Osteocyte (in vitro differentiated cells): ENCODE measurements at regions not wholly inside any gene's neighbourhood (a gene's known extent, or its start where the extent isn't known, plus 50 kb on each side); places are given as distances from the start of the nearest gene placed in this dataset.

Experiments used
- DNase-seq: peaks from one replicate; pipeline ENCODE4 v3.0.0; 2021; ENCODE audit warnings: mixed read lengths; ENCODE audit not compliant: unreplicated experiment; ENCODE audit errors: extremely low spot score
- H3K27ac Mint-ChIP-seq: one replicate; pipeline ENCODE4 v1.8.0; 2021; ENCODE audit warnings: mild to moderate bottlenecking, mixed read lengths; ENCODE audit not compliant: unreplicated experiment
- H3K27me3 Mint-ChIP-seq: one replicate; pipeline ENCODE4 v1.8.0; 2021; ENCODE audit warnings: mixed read lengths; ENCODE audit not compliant: unreplicated experiment
- H3K36me3 Mint-ChIP-seq: one replicate; pipeline ENCODE4 v1.8.0; 2021; ENCODE audit warnings: mixed read lengths; ENCODE audit not compliant: unreplicated experiment
- H3K4me1 Mint-ChIP-seq: one replicate; pipeline ENCODE4 v1.8.0; 2021; ENCODE audit warnings: mixed read lengths; ENCODE audit not compliant: unreplicated experiment
- H3K4me3 Mint-ChIP-seq: one replicate; pipeline ENCODE4 v1.8.0; 2021; ENCODE audit warnings: mild to moderate bottlenecking, moderate library complexity, mixed read lengths; ENCODE audit not compliant: unreplicated experiment
- H3K9me3 Mint-ChIP-seq: one replicate; pipeline ENCODE4 v1.8.0; 2021; ENCODE audit warnings: mixed read lengths; ENCODE audit not compliant: unreplicated experiment
- CTCF ChIP-seq: fragments of 200-600 bp; sonication (generic); IDR thresholded peaks from 2 replicates; pipeline ENCODE4 v1.5.0; 2021; ENCODE audit warnings: antibody characterized with exemption, mild to moderate bottlenecking, moderate library complexity

- Mint-ChIP-seq H3K9me3 (peaks cover 15% of the 10 kb centered on the region), H3K4me3 (no peak overlapping the region), H3K4me1 (peaks cover under 1% of the 10 kb centered on the region), H3K27me3 (peaks cover 12% of the 10 kb centered on the region), H3K27ac (no peak overlapping the region), H3K36me3 (no peaks in the 10 kb centered on the region)
- no peak for DNase-seq
- TF ChIP-seq CTCF = no peak
Measured at GRCh38 chr2:19456705-19457309, 98.4 kb upstream of the OSR1 start.

GRCh38 chr2:19454125-19454524 is 95.7 kb upstream of the OSR1 start:
- no peaks in the 10 kb centered on the region for H3K4me1 Mint-ChIP-seq
- H3K36me3 Mint-ChIP-seq = no peaks in the 10 kb centered on the region
- no peak for TF ChIP-seq CTCF
- H3K27me3 Mint-ChIP-seq = peaks cover 27% of the 10 kb centered on the region
- no peak overlapping the region for H3K27ac Mint-ChIP-seq
- DNase-seq = no peak
- H3K4me3 Mint-ChIP-seq = no peak overlapping the region
- peaks cover 15% of the 10 kb centered on the region for H3K9me3 Mint-ChIP-seq

GRCh38 chr2:19442731-19443130 is 84.3 kb upstream of the OSR1 start:
- H3K4me1 Mint-ChIP-seq = no peaks in the 10 kb centered on the region
- H3K4me3 Mint-ChIP-seq = no peak overlapping the region
- H3K36me3 Mint-ChIP-seq = no peaks in the 10 kb centered on the region
- TF ChIP-seq CTCF = no peak
- H3K9me3 Mint-ChIP-seq = peaks cover 10% of the 10 kb centered on the region
- no peak for DNase-seq
- H3K27ac Mint-ChIP-seq = no peak overlapping the region
- H3K27me3 Mint-ChIP-seq = peaks cover 19% of the 10 kb centered on the region

GRCh38 chr2:19439081-19439480 is 80.7 kb upstream of the OSR1 start:
- Mint-ChIP-seq H3K36me3 (no peaks in the 10 kb centered on the region), H3K4me3 (no peak overlapping the region), H3K9me3 (no peaks in the 10 kb centered on the region), H3K27me3 (peaks cover 24% of the 10 kb centered on the region), H3K4me1 (no peaks in the 10 kb centered on the region), H3K27ac (no peak overlapping the region)
- DNase-seq = no peak
- no peak for TF ChIP-seq CTCF

GRCh38 chr2:19435815-19436214 is 77.4 kb upstream of the OSR1 start:
- no peak for DNase-seq
- Mint-ChIP-seq H3K9me3 (no peaks in the 10 kb centered on the region), H3K27me3 (peaks cover 20% of the 10 kb centered on the region), H3K4me1 (no peaks in the 10 kb centered on the region), H3K36me3 (no peaks in the 10 kb centered on the region), H3K27ac (no peak overlapping the region), H3K4me3 (no peak overlapping the region)
- TF ChIP-seq CTCF = no peak
